NCI-H146 treated with DMSO at 0.1 percent for 48 hours (cell line): ENCODE measurements at regions not wholly inside any gene's neighbourhood (a gene's known extent, or its start where the extent isn't known, plus 50 kb on each side); places are given as distances from the start of the nearest gene placed in this dataset.

ENCODE experiments used
- DNase-seq: peaks from one replicate; lab custom pipeline; 2025; ENCODE audit not compliant: unreplicated experiment; lab: John Stamatoyannopoulos, UW

- DNase-seq, result no peak
Observed at GRCh38 chr2:16322308-16323125, 343.1 kb downstream of the CYRIA start.

- DNase-seq, result no peak
Observed at GRCh38 chr2:16321872-16322271, 343.8 kb downstream of the CYRIA start.

GRCh38 chr2:16321256-16321655, 344.4 kb downstream of the CYRIA start:
- DNase-seq, result no peak

- peak; percentile 3 for DNase-seq
Observed at GRCh38 chr2:16320716-16321115, 344.9 kb downstream of the CYRIA start.

- DNase-seq, result no peak
Observed at GRCh38 chr2:16319551-16320121, 346.0 kb downstream of the CYRIA start.

GRCh38 chr2:16318474-16319195, 347.0 kb downstream of the CYRIA start:
- no peak for DNase-seq

- no peak for DNase-seq
Observed at GRCh38 chr2:16318051-16318450, 347.6 kb downstream of the CYRIA start.

- no peak for DNase-seq
Observed at GRCh38 chr2:16317211-16317830, 348.3 kb downstream of the CYRIA start.

- no peak for DNase-seq
Observed at GRCh38 chr2:16316456-16317210, 349.0 kb downstream of the CYRIA start.

GRCh38 chr2:16315908-16316307, 349.7 kb downstream of the CYRIA start:
- DNase-seq, result no peak

- DNase-seq, result no peak
Observed at GRCh38 chr2:16315458-16315835, 350.2 kb downstream of the CYRIA start.

- no peak for DNase-seq
Observed at GRCh38 chr2:16314691-16315457, 350.8 kb downstream of the CYRIA start.

- no peak for DNase-seq
Observed at GRCh38 chr2:16314001-16314400, 351.6 kb downstream of the CYRIA start.

GRCh38 chr2:16313235-16313975, 352.2 kb downstream of the CYRIA start:
- DNase-seq, result no peak

GRCh38 chr2:16312771-16313170, 352.9 kb downstream of the CYRIA start:
- no peak for DNase-seq

GRCh38 chr2:16311521-16312440, 353.9 kb downstream of the CYRIA start:
- no peak for DNase-seq

- no peak for DNase-seq
Observed at GRCh38 chr2:16308816-16309215, 356.8 kb downstream of the CYRIA start.

GRCh38 chr2:16304876-16305590, 360.6 kb downstream of the CYRIA start:
- DNase-seq, result no peak
